Mesothelial cell of epicardium (in vitro differentiated cells): ENCODE measurements at regions not wholly inside any gene's neighbourhood (a gene's known extent, or its start where the extent isn't known, plus 50 kb on each side); places are given as distances from the start of the nearest gene placed in this dataset.
"Not testable (repeated sequence)": the region's sequence is repeated elsewhere in the genome, so short reads cannot be mapped to it uniquely, and the experiment has no call there.

Source experiments
- DNase-seq, 2 experiments: peaks; one replicate each; pipeline ENCODE4 v3.0.0; 2021; ENCODE audit warnings: low spot score in 2 of 2; ENCODE audit not compliant: unreplicated experiment in 2 of 2
- H3K27ac Mint-ChIP-seq: 2 replicates; pipeline ENCODE4 v1.8.0; 2021; ENCODE audit warnings: mixed read lengths
- H3K27me3 Mint-ChIP-seq: 2 replicates; pipeline ENCODE4 v1.8.0; 2021; ENCODE audit warnings: low read depth, mixed read lengths
- H3K36me3 Mint-ChIP-seq: 2 replicates; pipeline ENCODE4 v1.8.0; 2021; ENCODE audit warnings: mixed read lengths
- H3K4me1 Mint-ChIP-seq: 2 replicates; pipeline ENCODE4 v1.8.0; 2021; ENCODE audit warnings: mixed read lengths
- H3K4me3 Mint-ChIP-seq: 2 replicates; pipeline ENCODE4 v1.8.0; 2021; ENCODE audit warnings: mild to moderate bottlenecking, moderate library complexity, mixed read lengths
- H3K9me3 Mint-ChIP-seq: 2 replicates; pipeline ENCODE4 v1.8.0; 2021; ENCODE audit warnings: mixed read lengths
- TF ChIP-seq, protein P1 (sequence below): fragments of 200-600 bp; sonication (generic); IDR thresholded peaks from one replicate; pipeline ENCODE4 v1.5.0; 2021; ENCODE audit warnings: antibody characterized with exemption; ENCODE audit not compliant: unreplicated experiment

DNA sequence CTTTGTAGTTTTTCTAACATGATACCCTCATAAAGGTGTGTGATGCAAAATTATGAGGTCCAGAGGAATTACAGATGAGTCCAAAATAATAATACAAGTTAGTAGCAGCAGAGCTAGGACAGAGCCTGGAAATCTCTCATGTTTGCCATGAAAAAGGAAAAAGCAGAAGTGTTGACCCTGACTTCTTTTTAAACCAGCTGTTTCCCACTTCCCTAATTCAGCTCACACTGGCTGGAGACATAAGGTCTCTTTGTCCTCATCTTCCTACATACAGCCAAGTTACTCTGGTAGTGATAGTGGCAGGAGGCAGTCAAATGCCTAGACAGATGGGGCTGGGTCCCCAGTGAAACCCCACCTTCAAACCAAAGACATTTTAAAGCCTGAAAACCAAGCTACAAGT, 269.2 kb downstream of the C7orf25 start:
- peaks cover 4% of the 10 kb centered on the region for H3K36me3 Mint-ChIP-seq
- no peak overlapping the region for H3K27ac Mint-ChIP-seq
- peaks cover 10% of the 10 kb centered on the region for H3K9me3 Mint-ChIP-seq
- no peak for DNase-seq
- no peaks in the 10 kb centered on the region for H3K4me1 Mint-ChIP-seq
- no peak overlapping the region for H3K4me3 Mint-ChIP-seq
- no peaks in the 10 kb centered on the region for H3K27me3 Mint-ChIP-seq
- TF ChIP-seq, protein P1, sequence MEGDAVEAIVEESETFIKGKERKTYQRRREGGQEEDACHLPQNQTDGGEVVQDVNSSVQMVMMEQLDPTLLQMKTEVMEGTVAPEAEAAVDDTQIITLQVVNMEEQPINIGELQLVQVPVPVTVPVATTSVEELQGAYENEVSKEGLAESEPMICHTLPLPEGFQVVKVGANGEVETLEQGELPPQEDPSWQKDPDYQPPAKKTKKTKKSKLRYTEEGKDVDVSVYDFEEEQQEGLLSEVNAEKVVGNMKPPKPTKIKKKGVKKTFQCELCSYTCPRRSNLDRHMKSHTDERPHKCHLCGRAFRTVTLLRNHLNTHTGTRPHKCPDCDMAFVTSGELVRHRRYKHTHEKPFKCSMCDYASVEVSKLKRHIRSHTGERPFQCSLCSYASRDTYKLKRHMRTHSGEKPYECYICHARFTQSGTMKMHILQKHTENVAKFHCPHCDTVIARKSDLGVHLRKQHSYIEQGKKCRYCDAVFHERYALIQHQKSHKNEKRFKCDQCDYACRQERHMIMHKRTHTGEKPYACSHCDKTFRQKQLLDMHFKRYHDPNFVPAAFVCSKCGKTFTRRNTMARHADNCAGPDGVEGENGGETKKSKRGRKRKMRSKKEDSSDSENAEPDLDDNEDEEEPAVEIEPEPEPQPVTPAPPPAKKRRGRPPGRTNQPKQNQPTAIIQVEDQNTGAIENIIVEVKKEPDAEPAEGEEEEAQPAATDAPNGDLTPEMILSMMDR = no peak

DNA sequence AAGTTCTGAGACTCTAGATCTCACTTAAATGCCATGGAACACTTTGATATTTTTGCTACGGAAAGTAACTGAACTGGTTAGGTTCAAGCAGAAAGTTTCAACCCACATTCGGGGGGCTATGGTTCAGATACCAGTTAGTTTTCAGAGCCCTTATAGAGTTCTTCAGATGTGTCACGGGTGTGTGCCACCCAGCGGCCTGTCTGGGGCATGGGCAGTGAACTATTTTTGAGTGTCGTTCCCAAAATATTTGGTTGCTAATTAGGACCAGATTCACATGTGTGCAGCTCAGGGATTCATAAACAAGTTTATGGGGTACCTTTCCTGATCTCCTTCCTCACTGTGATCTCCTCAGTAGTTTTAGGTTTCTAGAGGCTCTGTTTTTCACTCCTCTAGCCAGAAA, 271.9 kb downstream of the C7orf25 start:
- H3K27me3 Mint-ChIP-seq = no peaks in the 10 kb centered on the region
- H3K4me1 Mint-ChIP-seq = peaks cover 4% of the 10 kb centered on the region
- H3K36me3 Mint-ChIP-seq = peaks cover 4% of the 10 kb centered on the region
- DNase-seq = no peak
- peaks cover 13% of the 10 kb centered on the region for H3K9me3 Mint-ChIP-seq
- TF ChIP-seq, protein P1 = no peak
- no peak overlapping the region for H3K27ac Mint-ChIP-seq
- H3K4me3 Mint-ChIP-seq = no peak overlapping the region

DNA sequence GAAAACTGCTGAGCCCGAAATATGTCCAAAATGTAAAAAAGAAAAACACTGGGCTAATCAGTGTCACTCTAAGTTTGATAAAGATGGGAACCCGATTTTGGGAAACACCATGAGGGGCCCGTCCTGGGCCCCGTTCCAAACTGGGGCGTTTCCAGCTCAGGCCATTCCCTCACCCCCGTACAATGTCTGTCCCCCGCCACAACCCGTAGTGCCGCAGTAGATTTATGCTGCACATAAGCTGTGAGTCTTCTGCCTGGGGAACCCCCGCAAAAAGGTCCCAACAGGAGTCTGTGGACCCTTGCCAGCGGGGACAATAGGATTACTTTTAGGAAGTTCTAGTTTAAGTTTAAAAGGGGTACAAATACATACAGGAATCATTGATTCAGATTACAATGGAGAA, 275.5 kb downstream of the C7orf25 start:
- H3K27ac Mint-ChIP-seq, H3K27me3 Mint-ChIP-seq, H3K4me3 Mint-ChIP-seq, H3K9me3 Mint-ChIP-seq, DNase-seq, H3K36me3 Mint-ChIP-seq, H3K4me1 Mint-ChIP-seq: not testable (repeated sequence)

- TF ChIP-seq, protein P1 = no peak
- no peaks in the 10 kb centered on the region for H3K4me1 Mint-ChIP-seq
- no peak for DNase-seq
- no peak overlapping the region for H3K27ac Mint-ChIP-seq
- no peaks in the 10 kb centered on the region for H3K36me3 Mint-ChIP-seq
- H3K27me3 Mint-ChIP-seq = no peaks in the 10 kb centered on the region
- peaks cover 12% of the 10 kb centered on the region for H3K9me3 Mint-ChIP-seq
- no peak overlapping the region for H3K4me3 Mint-ChIP-seq
Observed at GRCh38 chr7:42628054-42628453, 283.8 kb downstream of the C7orf25 start.

GRCh38 chr7:42627626-42628025, 284.2 kb downstream of the C7orf25 start:
- TF ChIP-seq, protein P1 = no peak
- DNase-seq = no peak
- Mint-ChIP-seq H3K27ac (no peak overlapping the region), H3K9me3 (peaks cover 12% of the 10 kb centered on the region), H3K4me1 (no peaks in the 10 kb centered on the region), H3K36me3 (no peaks in the 10 kb centered on the region), H3K27me3 (no peaks in the 10 kb centered on the region), H3K4me3 (no peak overlapping the region)

DNA sequence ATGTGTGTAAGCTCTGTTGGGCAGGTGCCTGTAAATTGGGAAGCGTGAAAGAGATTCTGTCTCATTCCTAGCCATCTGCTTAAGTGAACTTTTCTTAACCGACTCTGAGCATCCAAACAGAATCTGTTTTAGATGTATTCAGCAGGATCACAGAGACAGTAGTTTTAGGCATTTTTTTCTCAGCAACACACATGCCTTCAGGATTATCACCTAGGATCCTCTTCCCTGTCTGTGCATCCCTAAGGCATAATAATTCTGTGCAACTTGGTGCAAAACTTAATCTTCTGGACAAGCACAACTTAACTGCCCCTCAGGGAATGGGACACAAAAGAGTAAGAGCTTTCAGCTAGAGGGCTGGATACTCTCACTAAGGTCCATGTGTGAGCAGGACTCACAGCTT, 284.8 kb downstream of the C7orf25 start:
- Mint-ChIP-seq H3K4me3 (no peak overlapping the region), H3K27ac (no peak overlapping the region), H3K9me3 (peaks cover 12% of the 10 kb centered on the region), H3K4me1 (peaks cover under 1% of the 10 kb centered on the region), H3K36me3 (no peaks in the 10 kb centered on the region), H3K27me3 (no peaks in the 10 kb centered on the region)
- DNase-seq = no peak
- TF ChIP-seq, protein P1 = no peak
